Loucy (cell line): ENCODE measurements at regions not wholly inside any gene's neighbourhood (a gene's known extent, or its start where the extent isn't known, plus 50 kb on each side); places are given as distances from the start of the nearest gene placed in this dataset.

Experiments
- CTCF ChIP-seq: fragments of 200-600 bp; sonication (generic); conservative IDR thresholded peaks from 2 replicates; pipeline ENCODE4 v1.5.1; 2014; ENCODE audit warnings: mild to moderate bottlenecking, antibody characterized with exemption, low read length
- EZH2phosphoT487 ChIP-seq: fragments of 200-600 bp; IDR thresholded peaks from 2 replicates; pipeline ENCODE4 v1.6.1; 2018; ENCODE audit warnings: antibody characterized with exemption, mild to moderate bottlenecking, moderate library complexity, borderline replicate concordance

DNA sequence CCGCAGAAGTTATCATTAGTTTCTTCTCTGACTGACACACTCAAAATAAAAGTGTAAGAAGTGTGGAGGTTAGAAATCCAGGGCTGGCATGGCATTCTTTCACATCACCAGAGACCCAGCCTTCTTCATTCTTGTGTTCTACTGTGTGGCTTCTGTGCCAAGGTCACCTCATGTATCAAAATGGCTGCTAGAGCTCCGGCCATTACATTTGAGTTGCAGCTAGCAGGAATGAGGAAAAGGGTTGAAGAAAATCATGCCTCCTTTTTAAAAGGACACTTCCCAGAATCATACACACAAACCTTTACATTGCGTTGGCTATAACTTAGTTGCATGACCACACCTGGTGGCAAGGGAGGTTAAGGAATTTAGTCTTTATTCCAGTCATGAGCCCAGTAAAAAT lies 345.6 kb upstream of the PROK2 start:
- TF ChIP-seq CTCF (no peak), EZH2phosphoT487 (no peak)
